Osteocyte (in vitro differentiated cells): ENCODE measurements at regions not wholly inside any gene's neighbourhood (a gene's known extent, or its start where the extent isn't known, plus 50 kb on each side); places are given as distances from the start of the nearest gene placed in this dataset.

Source experiments
- DNase-seq: peaks from one replicate; pipeline ENCODE4 v3.0.0; 2021; ENCODE audit warnings: mixed read lengths; ENCODE audit not compliant: unreplicated experiment; ENCODE audit errors: extremely low spot score
- H3K27ac Mint-ChIP-seq: one replicate; pipeline ENCODE4 v1.8.0; 2021; ENCODE audit warnings: mild to moderate bottlenecking, mixed read lengths; ENCODE audit not compliant: unreplicated experiment
- H3K27me3 Mint-ChIP-seq: one replicate; pipeline ENCODE4 v1.8.0; 2021; ENCODE audit warnings: mixed read lengths; ENCODE audit not compliant: unreplicated experiment
- H3K36me3 Mint-ChIP-seq: one replicate; pipeline ENCODE4 v1.8.0; 2021; ENCODE audit warnings: mixed read lengths; ENCODE audit not compliant: unreplicated experiment
- H3K4me1 Mint-ChIP-seq: one replicate; pipeline ENCODE4 v1.8.0; 2021; ENCODE audit warnings: mixed read lengths; ENCODE audit not compliant: unreplicated experiment
- H3K4me3 Mint-ChIP-seq: one replicate; pipeline ENCODE4 v1.8.0; 2021; ENCODE audit warnings: mild to moderate bottlenecking, moderate library complexity, mixed read lengths; ENCODE audit not compliant: unreplicated experiment
- H3K9me3 Mint-ChIP-seq: one replicate; pipeline ENCODE4 v1.8.0; 2021; ENCODE audit warnings: mixed read lengths; ENCODE audit not compliant: unreplicated experiment
- TF ChIP-seq, protein P1 (sequence below): fragments of 200-600 bp; sonication (generic); IDR thresholded peaks from 2 replicates; pipeline ENCODE4 v1.5.0; 2021; ENCODE audit warnings: antibody characterized with exemption, mild to moderate bottlenecking, moderate library complexity

GRCh38 chr2:120820263-120820952, 84.7 kb downstream of the GLI2 start:
- Mint-ChIP-seq H3K36me3 (no peaks in the 10 kb centered on the region), H3K27me3 (no peaks in the 10 kb centered on the region), H3K9me3 (no peaks in the 10 kb centered on the region), H3K4me3 (peak overlapping the region; percentile 14), H3K4me1 (peaks cover 39% of the 10 kb centered on the region), H3K27ac (peak overlapping the region; percentile 79)
- no peak for DNase-seq
- TF ChIP-seq, protein P1, sequence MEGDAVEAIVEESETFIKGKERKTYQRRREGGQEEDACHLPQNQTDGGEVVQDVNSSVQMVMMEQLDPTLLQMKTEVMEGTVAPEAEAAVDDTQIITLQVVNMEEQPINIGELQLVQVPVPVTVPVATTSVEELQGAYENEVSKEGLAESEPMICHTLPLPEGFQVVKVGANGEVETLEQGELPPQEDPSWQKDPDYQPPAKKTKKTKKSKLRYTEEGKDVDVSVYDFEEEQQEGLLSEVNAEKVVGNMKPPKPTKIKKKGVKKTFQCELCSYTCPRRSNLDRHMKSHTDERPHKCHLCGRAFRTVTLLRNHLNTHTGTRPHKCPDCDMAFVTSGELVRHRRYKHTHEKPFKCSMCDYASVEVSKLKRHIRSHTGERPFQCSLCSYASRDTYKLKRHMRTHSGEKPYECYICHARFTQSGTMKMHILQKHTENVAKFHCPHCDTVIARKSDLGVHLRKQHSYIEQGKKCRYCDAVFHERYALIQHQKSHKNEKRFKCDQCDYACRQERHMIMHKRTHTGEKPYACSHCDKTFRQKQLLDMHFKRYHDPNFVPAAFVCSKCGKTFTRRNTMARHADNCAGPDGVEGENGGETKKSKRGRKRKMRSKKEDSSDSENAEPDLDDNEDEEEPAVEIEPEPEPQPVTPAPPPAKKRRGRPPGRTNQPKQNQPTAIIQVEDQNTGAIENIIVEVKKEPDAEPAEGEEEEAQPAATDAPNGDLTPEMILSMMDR = no peak

- DNase-seq = no peak
- peaks cover 44% of the 10 kb centered on the region for H3K4me1 Mint-ChIP-seq
- no peak overlapping the region for H3K4me3 Mint-ChIP-seq
- no peaks in the 10 kb centered on the region for H3K9me3 Mint-ChIP-seq
- no peaks in the 10 kb centered on the region for H3K27me3 Mint-ChIP-seq
- H3K36me3 Mint-ChIP-seq = no peaks in the 10 kb centered on the region
- H3K27ac Mint-ChIP-seq = peak overlapping the region; percentile 79
- TF ChIP-seq, protein P1 = no peak
Observed at GRCh38 chr2:120820953-120821279, 85.2 kb downstream of the GLI2 start.

DNA sequence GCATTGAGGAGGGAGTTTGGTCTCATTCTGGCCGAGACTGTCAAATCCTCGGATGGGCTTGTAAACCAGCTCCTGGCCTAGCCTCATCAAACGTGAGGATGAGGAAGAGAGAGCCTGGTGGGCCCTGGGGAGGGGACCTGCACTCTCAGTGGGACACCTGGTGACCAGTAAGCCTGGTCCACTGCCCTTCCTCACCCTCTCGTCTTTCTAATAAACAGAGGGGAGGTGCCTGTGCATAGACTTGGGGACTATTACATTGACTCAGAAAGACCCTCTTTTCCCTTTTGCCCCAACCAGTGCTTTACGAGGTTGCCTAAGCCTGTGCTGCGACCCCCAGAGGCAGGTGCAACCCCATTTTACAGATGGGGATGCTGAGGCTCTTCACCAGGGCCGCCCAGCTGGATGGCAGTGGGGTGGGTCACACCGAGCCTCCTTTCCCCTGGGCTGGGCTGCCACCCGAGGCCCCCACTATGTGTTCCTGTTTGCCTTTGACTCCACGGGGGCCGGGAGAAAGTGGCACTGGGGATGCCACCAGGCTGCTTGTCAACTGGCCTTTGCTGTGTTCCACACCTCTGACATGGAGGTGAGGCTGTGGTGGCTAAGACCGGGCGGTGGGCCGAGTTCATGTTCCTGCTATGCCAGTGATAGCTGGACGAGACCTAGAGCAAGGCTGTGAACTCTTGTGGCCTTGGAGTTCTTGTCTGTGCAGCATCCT, 85.9 kb downstream of the GLI2 start:
- peaks cover 50% of the 10 kb centered on the region for H3K4me1 Mint-ChIP-seq
- H3K36me3 Mint-ChIP-seq = no peaks in the 10 kb centered on the region
- DNase-seq = no peak
- no peaks in the 10 kb centered on the region for H3K9me3 Mint-ChIP-seq
- TF ChIP-seq, protein P1 = no peak
- H3K27ac Mint-ChIP-seq = peak overlapping the region; percentile 79
- H3K27me3 Mint-ChIP-seq = no peaks in the 10 kb centered on the region
- H3K4me3 Mint-ChIP-seq = no peak overlapping the region

GRCh38 chr2:120822933-120823332, 87.3 kb downstream of the GLI2 start:
- no peaks in the 10 kb centered on the region for H3K9me3 Mint-ChIP-seq
- no peak for DNase-seq
- peaks cover 56% of the 10 kb centered on the region for H3K4me1 Mint-ChIP-seq
- peaks cover 3% of the 10 kb centered on the region for H3K36me3 Mint-ChIP-seq
- no peaks in the 10 kb centered on the region for H3K27me3 Mint-ChIP-seq
- TF ChIP-seq, protein P1 = no peak
- H3K4me3 Mint-ChIP-seq = no peak overlapping the region
- no peak overlapping the region for H3K27ac Mint-ChIP-seq

- DNase-seq = no peak
- Mint-ChIP-seq H3K27me3 (no peaks in the 10 kb centered on the region), H3K27ac (no peak overlapping the region), H3K36me3 (peaks cover 5% of the 10 kb centered on the region), H3K9me3 (no peaks in the 10 kb centered on the region), H3K4me1 (peaks cover 50% of the 10 kb centered on the region), H3K4me3 (no peak overlapping the region)
- TF ChIP-seq, protein P1 = no peak
Observed at GRCh38 chr2:120823551-120823950, 87.9 kb downstream of the GLI2 start.
